HEK293T (cell line): ENCODE measurements at regions not wholly inside any gene's neighbourhood (a gene's known extent, or its start where the extent isn't known, plus 50 kb on each side); places are given as distances from the start of the nearest gene placed in this dataset.

Experiments
- CTCF ChIA-PET: fragments of 350-600 bp; formaldehyde crosslinking; extraction: SDS; loops from one replicate; lab custom pipeline; 2021; ENCODE audit warnings: antibody characterized with exemption, inconsistent platforms; lab: Yijun Ruan, JAX
- POLR2A ChIA-PET: fragments of 350-600 bp; formaldehyde crosslinking; extraction: SDS; loops from one replicate; lab custom pipeline; 2020; ENCODE audit warnings: antibody characterized with exemption, inconsistent platforms; lab: Yijun Ruan, JAX
- DNase-seq: peaks from one replicate; pipeline ENCODE4 v3.0.0; 2012; ENCODE audit warnings: mixed read lengths; ENCODE audit errors: extremely low spot score
- ARNT ChIP-seq: fragments of 450-650 bp; IDR thresholded peaks from 2 replicates; pipeline ENCODE4 v1.6.1; 2017; ENCODE audit warnings: mild to moderate bottlenecking
- BHLHE40 ChIP-seq: fragments of 450-650 bp; IDR thresholded peaks from 2 replicates; pipeline ENCODE4 v1.6.1; 2016; ENCODE audit warnings: mild to moderate bottlenecking, moderate library complexity, borderline replicate concordance
- CTBP1 ChIP-seq: fragments of 450-650 bp; IDR thresholded peaks from 2 replicates; pipeline ENCODE4 v1.6.1; 2016; ENCODE audit warnings: borderline replicate concordance
- ELF4 ChIP-seq: fragments of 450-650 bp; IDR thresholded peaks from 2 replicates; pipeline ENCODE4 v1.6.1; 2017; ENCODE audit warnings: antibody characterized with exemption
- FOXA1 ChIP-seq: fragments of 450-650 bp; IDR thresholded peaks from 2 replicates; pipeline ENCODE4 v1.6.1; 2016; ENCODE audit warnings: mild to moderate bottlenecking
- FOXK2 ChIP-seq: fragments of 450-650 bp; IDR thresholded peaks from 2 replicates; pipeline ENCODE4 v1.6.1; 2016; ENCODE audit warnings: mild to moderate bottlenecking
- FOXM1 ChIP-seq: fragments of 450-650 bp; IDR thresholded peaks from 2 replicates; pipeline ENCODE4 v1.6.1; 2017; ENCODE audit warnings: mild to moderate bottlenecking, borderline replicate concordance
- HDGF ChIP-seq: fragments of 450-650 bp; IDR thresholded peaks from 2 replicates; pipeline ENCODE4 v1.6.1; 2017; ENCODE audit warnings: antibody characterized with exemption, borderline replicate concordance
- L3MBTL2 ChIP-seq: fragments of 450-650 bp; conservative IDR thresholded peaks from 2 replicates; pipeline ENCODE4 v1.6.1; 2016; ENCODE audit warnings: mild to moderate bottlenecking
- LEF1 ChIP-seq: fragments of 450-650 bp; IDR thresholded peaks from 2 replicates; pipeline ENCODE4 v1.6.1; 2017; ENCODE audit warnings: mild to moderate bottlenecking, borderline replicate concordance
- NFRKB ChIP-seq: fragments of 450-650 bp; IDR thresholded peaks from 2 replicates; pipeline ENCODE4 v1.6.1; 2016; ENCODE audit warnings: mild to moderate bottlenecking, moderate library complexity
- SP1 ChIP-seq: fragments of 450-650 bp; IDR thresholded peaks from 2 replicates; pipeline ENCODE4 v1.6.1; 2017
- SUZ12 ChIP-seq: fragments of 450-650 bp; IDR thresholded peaks from 2 replicates; pipeline ENCODE4 v1.6.1; 2016; ENCODE audit warnings: mild to moderate bottlenecking
- TARDBP ChIP-seq: fragments of 450-650 bp; IDR thresholded peaks from 2 replicates; pipeline ENCODE4 v1.6.1; 2016
- ZNF384 ChIP-seq: fragments of 450-650 bp; IDR thresholded peaks from 2 replicates; pipeline ENCODE4 v1.6.1; 2016
- TF ChIP-seq, protein P1 (sequence below): fragments of 450-650 bp; IDR thresholded peaks from 2 replicates; pipeline ENCODE4 v1.6.1; 2016

DNA sequence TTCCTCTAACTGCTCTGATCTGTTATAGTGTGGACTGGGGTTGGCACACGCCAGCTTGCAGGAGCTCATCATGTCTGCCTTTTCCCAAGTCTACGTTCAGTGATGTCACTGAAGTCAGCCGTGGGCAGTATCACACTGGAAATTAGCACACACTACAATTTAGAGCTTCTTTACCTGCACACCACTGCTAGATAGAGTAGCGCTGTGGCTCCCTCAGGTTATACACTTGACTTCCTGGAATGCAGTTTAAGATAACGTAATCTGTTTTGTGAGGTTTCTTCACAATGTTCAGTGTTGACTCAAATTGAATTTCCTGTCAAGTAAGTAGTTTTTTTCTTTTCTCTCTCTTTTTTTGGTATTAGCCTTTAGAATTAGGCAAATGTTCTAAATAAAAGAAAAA is 487.2 kb downstream of the DCDC2C start:
- no peak for TF ChIP-seq ARNT
- DNase-seq: no peak
- CTCF ChIA-PET: no interaction called here
- POLR2A ChIA-PET: no interaction called here

DNA sequence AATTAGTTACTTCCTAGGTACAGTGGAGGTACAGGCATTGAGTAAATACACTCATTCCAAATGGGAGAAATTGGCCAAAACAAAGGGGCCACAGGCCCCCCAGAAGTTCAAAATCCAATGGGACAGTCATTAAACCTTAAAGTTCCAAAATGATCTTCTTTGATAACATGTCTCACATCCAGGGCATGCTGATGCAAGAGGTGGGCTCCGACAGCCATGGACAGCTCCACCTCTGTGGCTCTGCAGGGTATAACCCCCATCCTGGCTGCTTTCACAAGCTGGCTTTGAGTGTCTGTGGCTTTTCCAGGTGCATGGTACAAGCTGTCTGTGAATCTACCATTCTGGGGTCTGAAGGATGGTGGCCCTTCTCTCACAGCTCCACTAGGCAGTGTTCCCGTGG is 488.7 kb downstream of the DCDC2C start:
- ChIA-PET CTCF (no interaction called here), POLR2A (no interaction called here)
- no peak for DNase-seq
- TF ChIP-seq TARDBP (no peak), HDGF (no peak), FOXA1 (no peak), SUZ12 (no peak), NFRKB (no peak), LEF1 (no peak), SP1 (no peak), ELF4 (no peak), FOXM1 (no peak), ARNT (no peak)
- TF ChIP-seq, protein P1, sequence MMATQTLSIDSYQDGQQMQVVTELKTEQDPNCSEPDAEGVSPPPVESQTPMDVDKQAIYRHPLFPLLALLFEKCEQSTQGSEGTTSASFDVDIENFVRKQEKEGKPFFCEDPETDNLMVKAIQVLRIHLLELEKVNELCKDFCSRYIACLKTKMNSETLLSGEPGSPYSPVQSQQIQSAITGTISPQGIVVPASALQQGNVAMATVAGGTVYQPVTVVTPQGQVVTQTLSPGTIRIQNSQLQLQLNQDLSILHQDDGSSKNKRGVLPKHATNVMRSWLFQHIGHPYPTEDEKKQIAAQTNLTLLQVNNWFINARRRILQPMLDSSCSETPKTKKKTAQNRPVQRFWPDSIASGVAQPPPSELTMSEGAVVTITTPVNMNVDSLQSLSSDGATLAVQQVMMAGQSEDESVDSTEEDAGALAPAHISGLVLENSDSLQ: no peak

DNA sequence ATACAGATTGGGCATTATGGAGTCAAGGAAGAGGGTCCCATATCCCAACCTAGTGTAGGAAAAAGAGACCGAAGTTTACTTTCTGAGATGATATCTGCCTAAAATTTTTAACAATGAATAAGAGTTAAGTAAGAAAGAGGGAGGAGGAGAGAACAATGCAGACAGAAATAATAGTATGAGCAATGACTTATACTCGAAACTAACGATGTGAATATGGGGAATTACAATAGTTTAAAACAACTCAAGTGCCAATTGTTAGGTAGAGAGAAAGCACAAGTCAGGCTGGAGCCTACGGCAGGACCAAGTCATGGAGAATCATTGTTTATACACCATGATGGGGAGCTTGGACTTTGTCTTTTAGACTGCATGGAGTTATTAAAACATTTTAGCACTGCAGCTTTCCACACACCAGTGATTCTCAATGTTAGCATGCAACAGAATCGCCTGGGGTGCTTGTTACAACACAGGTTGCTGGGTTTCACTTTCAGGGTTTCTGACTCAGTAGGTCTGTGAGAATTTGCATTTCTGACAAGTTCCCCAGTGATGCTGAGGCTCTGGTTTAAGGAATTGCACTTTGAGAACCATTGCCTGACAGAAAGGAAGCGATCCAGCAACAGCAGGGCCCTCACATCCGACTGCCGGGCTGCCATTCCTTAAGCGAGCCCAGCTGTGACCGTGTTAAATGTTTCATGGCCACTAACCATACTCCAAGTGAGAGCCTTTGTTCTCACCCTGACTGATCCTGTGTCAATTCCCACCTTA is 511.2 kb downstream of the DCDC2C start:
- ChIA-PET CTCF (no interaction called here), POLR2A (no interaction called here)
- DNase-seq: no peak
- TF ChIP-seq FOXK2: no peak
- no peak for TF ChIP-seq SP1
- TF ChIP-seq SUZ12: no peak
- no peak for TF ChIP-seq ELF4
- TF ChIP-seq BHLHE40: no peak
- TF ChIP-seq, protein P1: no peak
- no peak for TF ChIP-seq HDGF

DNA sequence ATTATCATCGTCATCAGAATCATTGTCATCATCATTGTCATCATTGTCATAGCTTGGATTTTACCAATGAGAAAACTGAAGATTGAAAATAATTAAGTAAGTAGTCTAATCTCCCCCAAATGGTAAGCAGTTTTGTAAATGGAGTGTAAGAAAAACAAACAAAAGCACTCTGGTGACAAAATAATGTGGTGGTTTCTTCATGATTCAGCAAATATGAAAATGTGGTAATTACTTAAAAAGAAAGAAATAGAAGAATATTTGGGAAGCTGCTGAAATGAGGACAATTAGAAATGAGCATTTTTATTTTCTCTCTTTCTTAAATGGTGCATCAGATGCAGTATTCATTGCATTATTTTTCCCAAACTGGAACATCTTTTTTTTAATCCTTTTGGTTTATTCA is 514.4 kb downstream of the DCDC2C start:
- ChIA-PET POLR2A (no interaction called here), CTCF (no interaction called here)
- DNase-seq: no peak
- no peak for TF ChIP-seq SP1
- no peak for TF ChIP-seq FOXA1
- TF ChIP-seq BHLHE40: no peak
- TF ChIP-seq CTBP1: no peak
- no peak for TF ChIP-seq ELF4
- no peak for TF ChIP-seq FOXK2
- TF ChIP-seq SUZ12: no peak
- TF ChIP-seq, protein P1: no peak
- no peak for TF ChIP-seq L3MBTL2
- no peak for TF ChIP-seq NFRKB
- no peak for TF ChIP-seq LEF1
- no peak for TF ChIP-seq HDGF
- TF ChIP-seq FOXM1: no peak

DNA sequence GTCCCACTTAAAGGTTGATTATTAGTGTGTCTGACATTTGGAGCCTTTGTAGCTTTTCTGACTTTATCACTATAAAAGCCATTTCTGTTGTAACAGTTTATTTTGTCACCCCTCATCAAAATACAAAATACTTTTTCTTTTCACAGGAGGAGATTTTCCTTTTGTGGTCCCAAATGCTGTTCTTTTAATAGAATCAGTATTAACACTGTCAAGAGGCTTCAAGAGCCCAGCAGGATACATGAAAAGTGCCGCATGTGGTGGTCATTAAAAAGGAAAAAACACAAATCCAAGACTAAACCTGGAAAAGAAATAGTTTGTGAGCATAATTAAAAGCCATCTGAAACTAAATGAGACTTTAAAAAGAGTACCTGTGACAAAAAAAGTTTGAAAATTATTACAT is 515.7 kb downstream of the DCDC2C start:
- POLR2A ChIA-PET: no interaction called here
- CTCF ChIA-PET: no interaction called here
- no peak for DNase-seq
- TF ChIP-seq TARDBP (no peak), HDGF (no peak), ARNT (no peak), FOXA1 (no peak), SUZ12 (no peak), L3MBTL2 (no peak), CTBP1 (no peak), FOXK2 (no peak), ELF4 (no peak), LEF1 (no peak)
- TF ChIP-seq, protein P1: no peak

DNA sequence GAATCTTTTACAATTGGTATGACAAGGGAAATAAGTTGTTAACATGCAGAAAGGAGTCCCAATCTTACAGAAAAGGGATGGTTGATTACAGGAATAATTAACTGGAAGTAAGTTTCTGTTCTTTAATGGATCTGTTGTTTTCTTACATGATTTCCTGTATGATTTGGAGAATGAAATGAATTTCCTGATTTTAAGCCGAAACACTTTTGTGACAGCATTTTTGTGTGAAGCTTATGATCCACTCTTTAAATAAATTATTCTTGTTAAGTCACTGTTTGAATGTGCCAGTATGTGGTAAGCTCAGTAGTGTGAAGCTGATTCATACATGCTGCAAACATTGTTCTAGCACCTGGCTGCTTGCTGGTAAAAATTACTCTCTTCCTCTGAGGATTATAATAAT is 516.2 kb downstream of the DCDC2C start:
- POLR2A ChIA-PET: no interaction called here
- TF ChIP-seq ARNT (no peak), TARDBP (no peak), ZNF384 (no peak), ELF4 (no peak), FOXK2 (no peak), LEF1 (no peak), BHLHE40 (no peak), HDGF (no peak)
- no peak for DNase-seq
- CTCF ChIA-PET: no interaction called here
